ENCODE measurements at regions not wholly inside any gene's neighbourhood (a gene's known extent, or its start where the extent isn't known, plus 50 kb on each side); places are given as distances from the start of the nearest gene placed in this dataset.

GRCh38 chrX:65925592-65925991 lies 114.3 kb downstream of the VSIG4 start:
- TF ChIP-seq HOXA7 (CRISPR knock-in tag; IDR thresholded peaks at IDR 0.05; ENCODE audit: borderline replicate concordance): no peak
- TF ChIP-seq ZNF76 (tag by site-specific recombination; IDR thresholded peaks at IDR 0.05; ENCODE audit: borderline replicate concordance, low read depth): no peak
- TF ChIP-seq ZNF423 (tag by site-specific recombination; IDR thresholded peaks at IDR 0.05): no peak
- no peak for TF ChIP-seq CTCF (tag by site-specific recombination; IDR thresholded peaks at IDR 0.05)
- no peak for TF ChIP-seq PRDM2 (tag by site-specific recombination; IDR thresholded peaks at IDR 0.05; ENCODE audit: borderline replicate concordance)
- no peak for TF ChIP-seq ZNF280D (tag by site-specific recombination; IDR thresholded peaks at IDR 0.05)
- TF ChIP-seq ZFP69B (tag by site-specific recombination; IDR thresholded peaks at IDR 0.05): no peak
- TF ChIP-seq ZFP3 (tag by site-specific recombination; IDR thresholded peaks at IDR 0.05; ENCODE audit: low read depth): no peak
- no peak for TF ChIP-seq ZNF23 (tag by site-specific recombination; IDR thresholded peaks at IDR 0.05; ENCODE audit: borderline replicate concordance)
- no peak for TF ChIP-seq ZNF2 (tag by site-specific recombination; IDR thresholded peaks at IDR 0.05)
- no peak for TF ChIP-seq ZNF138 (tag by site-specific recombination; IDR thresholded peaks at IDR 0.05; ENCODE audit: borderline replicate concordance)
- no peak for TF ChIP-seq ZFP41 (tag by site-specific recombination; IDR thresholded peaks at IDR 0.05; ENCODE audit: borderline replicate concordance)
